HCT116 (cell line): ENCODE measurements at regions not wholly inside any gene's neighbourhood (a gene's known extent, or its start where the extent isn't known, plus 50 kb on each side); places are given as distances from the start of the nearest gene placed in this dataset.
"Not testable (repeated sequence)": the region's sequence is repeated elsewhere in the genome, so short reads cannot be mapped to it uniquely, and the experiment has no call there.

Source experiments
- ATAC-seq: fragments of 200-7000 bp; cut with Tn5 transposase; 2 replicates; pipeline ENCODE4 v1.9.1; 2020; ENCODE audit warnings: mild to moderate bottlenecking, moderate library complexity
- BruUV-seq: library from RNA; stranded (reverse); fragments of 400-500 nt; replicated peaks from 2 replicates; lab custom pipeline; 2021; lab: Mats Ljungman, UMichigan
- CTCF ChIA-PET: fragments of 300-600 bp; sonication (Branson Sonifier 250); formaldehyde crosslinking; loops from one replicate; lab custom pipeline; 2021; ENCODE audit warnings: antibody characterized with exemption; lab: Charles Lee
- POLR2A ChIA-PET: fragments of 300-600, 350-600 bp; sonication (Branson Sonifier 250); formaldehyde crosslinking; loops from one replicate; lab custom pipeline; 2021; ENCODE audit warnings: antibody characterized with exemption; lab: Charles Lee
- RAD21 ChIA-PET, 2 experiments: fragments of 300-600 bp; sonication (Branson Sonifier 250); formaldehyde crosslinking; loops; one replicate each; lab custom pipeline; 2023; ENCODE audit warnings: low total read pairs in 2 of 2; ENCODE audit not compliant: uncharacterized antibody in 2 of 2, unreplicated experiment in 2 of 2, low non-redundant PET in 1 of 2; lab: Charles Lee
- DNase-seq: peaks from one replicate; pipeline ENCODE4 v3.0.0-alpha.2; 2010; ENCODE audit warnings: low read depth, low spot score
- H2AFZ ChIP-seq: fragments of 200-600 bp; shearing (Covaris generic), sonication (generic); 2 replicates; pipeline ENCODE4 v1.6.1; 2017; ENCODE audit warnings: low read depth, mixed run types, mixed read lengths, antibody characterized with exemption, low read length; ENCODE audit not compliant: poor library complexity, severe bottlenecking
- H3K27ac ChIP-seq: 2 replicates; pipeline ENCODE4 v1.5.1; 2012; ENCODE audit warnings: low read depth, low read length
- H3K27me3 ChIP-seq: fragments of 200-600 bp; sonication (generic); 2 replicates; pipeline ENCODE4 v1.6.1; 2016; ENCODE audit warnings: mixed run types, low read length, mixed read lengths; ENCODE audit not compliant: insufficient read depth
- H3K36me3 ChIP-seq, 2 experiments: fragments of 200-500 bp in 1 of 2; fragments of 200-600 bp in 1 of 2; sonication (Bioruptor generic) in 1 of 2; sonication (generic) in 1 of 2; 2 replicates each; pipeline versions ENCODE4 v1.5.1 to v1.6.1; 2014 to 2016; ENCODE audit warnings: low read length in 2 of 2, inconsistent platforms in 1 of 2, mixed read lengths in 1 of 2, mixed run types in 1 of 2; ENCODE audit not compliant: insufficient read depth in 2 of 2, control insufficient read depth in 1 of 2
- H3K4me1 ChIP-seq, 2 experiments: fragments of 200-600 bp in 1 of 2; sonication (generic) in 1 of 2; 2 replicates each; pipeline versions ENCODE4 v1.5.1 to v1.6.1; 2012 to 2017; ENCODE audit warnings: low read length in 2 of 2, inconsistent platforms in 1 of 2, mild to moderate bottlenecking in 1 of 2, mixed read lengths in 1 of 2, mixed run types in 1 of 2, moderate library complexity in 1 of 2; ENCODE audit not compliant: insufficient read depth in 2 of 2, control insufficient read depth in 1 of 2
- H3K4me2 ChIP-seq: fragments of 200-600 bp; sonication (generic); 2 replicates; pipeline ENCODE4 v1.6.1; 2017; ENCODE audit warnings: mixed run types, low read length, mixed read lengths
- H3K4me3 ChIP-seq, 2 experiments: fragments of 200-600 bp in 1 of 2; sonication (generic) in 1 of 2; replicated peaks in 1 of 2; 2 replicates each; pipeline ENCODE4 v1.5.1; 2011 to 2016; ENCODE audit warnings: low read length in 2 of 2, control low read depth in 1 of 2, low read depth in 1 of 2, mild to moderate bottlenecking in 1 of 2, mixed read lengths in 1 of 2, mixed run types in 1 of 2
- H3K79me2 ChIP-seq: fragments of 200-600 bp; sonication (generic); 2 replicates; pipeline ENCODE4 v1.6.1; 2017; ENCODE audit warnings: mild to moderate bottlenecking, mixed run types, low read length, moderate library complexity, mixed read lengths; ENCODE audit not compliant: insufficient read depth
- H3K9ac ChIP-seq: fragments of 200-600 bp; sonication (generic); 2 replicates; pipeline ENCODE4 v1.6.1; 2016; ENCODE audit warnings: low read length, mixed read lengths
- H3K9me2 ChIP-seq: fragments of 200-600 bp; sonication (generic), shearing (Covaris generic); 2 replicates; pipeline ENCODE4 v1.6.1; 2017; ENCODE audit warnings: mixed run types, mild to moderate bottlenecking, moderate library complexity; ENCODE audit not compliant: insufficient read depth
- H3K9me3 ChIP-seq, 2 experiments: fragments of 200-500 bp in 1 of 2; fragments of 200-600 bp in 1 of 2; sonication (Bioruptor generic) in 1 of 2; sonication (generic) in 1 of 2; 2 replicates each; pipeline ENCODE4 v1.6.1; 2014 to 2017; ENCODE audit warnings: low read length in 2 of 2, mixed read lengths in 2 of 2, inconsistent platforms in 1 of 2, low read depth in 1 of 2, mild to moderate bottlenecking in 1 of 2, mixed run types in 1 of 2, moderate library complexity in 1 of 2; ENCODE audit not compliant: control insufficient read depth in 1 of 2, insufficient read depth in 1 of 2
- H4K20me1 ChIP-seq: fragments of 200-600 bp; sonication (generic), shearing (Covaris generic); 2 replicates; pipeline ENCODE4 v1.6.1; 2017; ENCODE audit warnings: mixed run types, mild to moderate bottlenecking, moderate library complexity; ENCODE audit not compliant: insufficient read depth
- intact Hi-C: fragments of 100-400 bp; cut with micrococcal nuclease; formaldehyde crosslinking; loops from 2 replicates; pipeline ENCODE4 v1.10.0; 2022

DNA sequence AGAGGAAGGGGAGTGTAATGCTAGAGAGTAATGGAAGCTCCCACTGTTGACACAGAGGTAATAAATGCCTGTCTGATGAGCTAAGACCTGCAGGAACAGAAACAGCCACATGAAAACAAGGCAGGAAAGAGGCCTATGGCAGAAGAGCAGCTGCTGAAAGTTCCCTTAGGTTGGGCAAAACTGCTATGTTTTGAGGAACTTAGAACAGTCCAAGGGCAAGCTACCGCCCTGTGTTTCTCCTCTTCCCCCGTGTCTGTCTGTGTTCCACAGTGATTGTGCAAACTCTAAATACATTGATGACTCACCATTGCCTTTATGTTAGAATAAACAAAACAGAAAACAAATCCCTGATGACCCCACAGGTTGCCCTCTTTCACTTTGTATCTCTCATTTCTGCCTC, 165.6 kb upstream of the POTEB2 start:
- intact Hi-C loops, H3K36me3 ChIP-seq, H3K4me3 ChIP-seq, CTCF ChIA-PET, H3K4me1 ChIP-seq, POLR2A ChIA-PET, DNase-seq, H3K79me2 ChIP-seq, ATAC-seq, RAD21 ChIA-PET, H3K4me2 ChIP-seq, BruUV-seq, H2AFZ ChIP-seq, H3K27me3 ChIP-seq, H3K9me2 ChIP-seq, H3K27ac ChIP-seq, H3K9ac ChIP-seq, H3K9me3 ChIP-seq, H4K20me1 ChIP-seq: not testable (repeated sequence)

DNA sequence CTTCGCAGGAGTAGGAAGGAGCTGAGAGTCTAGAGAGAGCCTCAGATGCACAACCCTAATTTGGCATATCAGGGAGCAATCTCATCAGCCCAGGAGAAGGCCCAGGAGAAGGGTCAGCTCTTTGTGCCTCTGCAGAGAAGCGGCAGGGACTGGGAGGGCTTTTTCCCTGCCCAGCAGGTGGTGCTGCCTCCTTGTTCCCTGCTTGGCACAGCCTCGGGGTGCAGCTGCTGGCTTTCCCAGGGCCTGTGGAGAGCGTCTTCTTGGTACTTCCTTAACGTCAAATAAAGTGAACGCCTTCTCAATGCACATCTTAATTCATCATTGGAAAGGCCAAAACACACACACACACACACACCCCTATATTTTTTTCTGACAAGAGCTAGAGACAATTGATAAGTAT, 162.9 kb upstream of the POTEB2 start:
- H3K27ac ChIP-seq, BruUV-seq, CTCF ChIA-PET, intact Hi-C loops, H3K79me2 ChIP-seq, H3K9me2 ChIP-seq, H2AFZ ChIP-seq, ATAC-seq, DNase-seq, H3K4me1 ChIP-seq, H3K27me3 ChIP-seq, POLR2A ChIA-PET, H3K4me3 ChIP-seq, H3K9me3 ChIP-seq, H4K20me1 ChIP-seq, H3K36me3 ChIP-seq, RAD21 ChIA-PET, H3K4me2 ChIP-seq, H3K9ac ChIP-seq: not testable (repeated sequence)

DNA sequence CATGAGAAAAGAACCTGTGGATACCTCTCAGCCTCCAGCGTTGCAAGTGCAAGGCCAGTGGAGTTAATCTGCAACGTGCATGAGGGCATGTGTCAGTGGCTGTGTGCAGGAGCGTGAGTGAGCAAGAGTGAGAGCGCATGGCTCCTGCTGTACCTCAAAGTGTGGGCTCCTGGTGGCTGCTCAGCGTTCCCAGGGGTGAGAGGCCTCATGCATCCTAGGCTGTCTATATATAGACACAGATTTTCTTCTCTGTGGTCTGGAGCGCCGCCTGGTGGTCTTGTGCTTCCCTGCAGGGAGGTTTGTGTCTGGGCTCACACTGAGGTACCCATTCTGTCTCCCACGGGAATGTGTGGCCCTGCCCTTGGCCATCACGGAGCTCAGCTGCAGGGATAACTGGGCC, 161.8 kb upstream of the POTEB2 start:
- H3K4me2 ChIP-seq, RAD21 ChIA-PET, CTCF ChIA-PET, intact Hi-C loops, H3K4me1 ChIP-seq, H3K27ac ChIP-seq, H3K9me3 ChIP-seq, H3K27me3 ChIP-seq, H3K36me3 ChIP-seq, POLR2A ChIA-PET, H3K9ac ChIP-seq, H4K20me1 ChIP-seq, H2AFZ ChIP-seq, BruUV-seq, H3K9me2 ChIP-seq, DNase-seq, H3K79me2 ChIP-seq, H3K4me3 ChIP-seq: not testable (repeated sequence)
- peak; percentile 91 for ATAC-seq

DNA sequence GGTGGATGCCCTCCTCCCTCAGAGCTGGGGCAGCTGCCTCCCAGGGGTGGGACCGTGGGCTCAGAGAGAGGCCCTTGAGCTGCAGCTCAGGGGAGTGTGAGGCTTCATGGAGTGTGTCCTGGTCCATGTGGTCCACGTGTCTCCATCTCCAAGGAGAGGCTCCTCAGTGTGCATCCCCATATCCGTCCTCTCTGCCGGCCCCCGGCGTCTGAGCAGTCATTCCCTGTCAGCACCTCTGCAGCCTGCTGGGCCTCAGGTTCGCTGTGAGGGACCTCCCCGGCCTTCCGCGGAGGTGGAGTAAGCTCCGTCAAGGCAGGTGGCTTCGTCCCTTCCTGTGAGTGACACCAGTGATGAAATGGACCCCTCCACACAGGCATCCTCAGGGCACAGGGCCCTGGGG, 160.7 kb upstream of the POTEB2 start:
- H3K27ac ChIP-seq, RAD21 ChIA-PET, H2AFZ ChIP-seq, H3K9me3 ChIP-seq, POLR2A ChIA-PET, intact Hi-C loops, H3K4me3 ChIP-seq, H3K9ac ChIP-seq, BruUV-seq, ATAC-seq, H3K4me2 ChIP-seq, H3K9me2 ChIP-seq, H3K4me1 ChIP-seq, H3K79me2 ChIP-seq, H4K20me1 ChIP-seq, DNase-seq, H3K27me3 ChIP-seq, CTCF ChIA-PET, H3K36me3 ChIP-seq: not testable (repeated sequence)
